OCI-LY7 (cell line): ENCODE measurements at regions not wholly inside any gene's neighbourhood (a gene's known extent, or its start where the extent isn't known, plus 50 kb on each side); places are given as distances from the start of the nearest gene placed in this dataset.

ENCODE experiments used
- BruUV-seq: library from RNA; stranded (reverse); fragments of 400-500 nt; replicated peaks from 2 replicates; lab custom pipeline; 2021; lab: Mats Ljungman, UMichigan
- CTCF ChIA-PET: fragments of 300-600 bp; sonication (Branson Sonifier 250); formaldehyde crosslinking; loops from one replicate; lab custom pipeline; 2022; ENCODE audit warnings: antibody characterized with exemption; ENCODE audit not compliant: unreplicated experiment; lab: Charles Lee
- POLR2A ChIA-PET: fragments of 300-600 bp; sonication (Branson Sonifier 250); formaldehyde crosslinking; loops from one replicate; lab custom pipeline; 2022; ENCODE audit warnings: antibody characterized with exemption; lab: Charles Lee
- DNase-seq: peaks from one replicate; pipeline ENCODE4 v3.0.0-alpha.2; 2015; ENCODE audit warnings: low spot score
- H2AFZ ChIP-seq: fragments of 200-600 bp; sonication (generic), shearing (Covaris generic); 2 replicates; pipeline ENCODE4 v1.6.1; 2014; ENCODE audit warnings: mild to moderate bottlenecking, antibody characterized with exemption, low read length, moderate library complexity
- H3K27ac ChIP-seq: fragments of 200-600 bp; sonication (generic); 2 replicates; pipeline ENCODE4 v1.5.1; 2014; ENCODE audit warnings: mixed run types, low read depth, mild to moderate bottlenecking, moderate library complexity, low read length, inconsistent platforms; ENCODE audit not compliant: poor library complexity, severe bottlenecking
- H3K36me3 ChIP-seq: fragments of 200-600 bp; sonication (generic); 2 replicates; pipeline ENCODE4 v1.6.1; 2014; ENCODE audit warnings: mild to moderate bottlenecking, antibody characterized with exemption, low read length, moderate library complexity, mixed read lengths; ENCODE audit not compliant: insufficient read depth
- H3K4me1 ChIP-seq: fragments of 200-600 bp; sonication (generic); 2 replicates; pipeline ENCODE4 v1.5.1; 2014; ENCODE audit warnings: mild to moderate bottlenecking, low read length; ENCODE audit not compliant: insufficient read depth, poor library complexity, severe bottlenecking
- H3K4me2 ChIP-seq: fragments of 200-600 bp; sonication (generic); 2 replicates; pipeline ENCODE4 v1.6.1; 2014; ENCODE audit warnings: mild to moderate bottlenecking, low read length
- H3K4me3 ChIP-seq: fragments of 200-600 bp; sonication (generic); 2 replicates; pipeline ENCODE4 v1.5.1; 2014; ENCODE audit warnings: mild to moderate bottlenecking, low read depth, low read length; ENCODE audit not compliant: poor library complexity, severe bottlenecking
- H3K79me2 ChIP-seq: fragments of 200-600 bp; sonication (generic); 2 replicates; pipeline ENCODE4 v1.6.1; 2016; ENCODE audit warnings: low read depth, mild to moderate bottlenecking, low read length, moderate library complexity, mixed read lengths; ENCODE audit not compliant: insufficient read depth
- H3K9me2 ChIP-seq: fragments of 200-600 bp; sonication (generic); 2 replicates; pipeline ENCODE4 v1.6.1; 2016; ENCODE audit warnings: mild to moderate bottlenecking, low read length, mixed read lengths; ENCODE audit not compliant: insufficient read depth
- H3K9me3 ChIP-seq: fragments of 200-600 bp; sonication (generic); 2 replicates; pipeline ENCODE4 v1.6.1; 2014; ENCODE audit warnings: mild to moderate bottlenecking, mixed run types, low read length, mixed read lengths
- H4K20me1 ChIP-seq: fragments of 200-600 bp; sonication (generic); 2 replicates; pipeline ENCODE4 v1.6.1; 2014; ENCODE audit warnings: mild to moderate bottlenecking, antibody characterized with exemption, low read length, moderate library complexity, mixed read lengths; ENCODE audit not compliant: insufficient read depth
- EZH2phosphoT487 ChIP-seq: fragments of 200-600 bp; sonication (generic); IDR thresholded peaks from 2 replicates; pipeline ENCODE4 v1.6.1; 2018; ENCODE audit warnings: low read depth, borderline replicate concordance, mild to moderate bottlenecking, mixed run types, antibody characterized with exemption, low read length, moderate library complexity, mixed read lengths
- intact Hi-C: fragments of 100-400 bp; cut with micrococcal nuclease; formaldehyde crosslinking; loops from one replicate; pipeline ENCODE4 v1.10.0; 2022; ENCODE audit not compliant: unreplicated experiment
- TF ChIP-seq, protein P1 (sequence below): fragments of 200-600 bp; sonication (generic); conservative IDR thresholded peaks from 2 replicates; pipeline ENCODE4 v1.5.1; 2014; ENCODE audit warnings: mild to moderate bottlenecking, antibody characterized with exemption, low read length, moderate library complexity, mixed read lengths

- CTCF ChIA-PET, result no interaction called here
- Histone ChIP-seq H3K36me3 (no peaks in the 10 kb centered on the region), H2AFZ (no peak overlapping the region), H3K4me2 (no peak overlapping the region), H3K9me3 (no peaks in the 10 kb centered on the region), H3K4me3 (no peak overlapping the region), H4K20me1 (no peaks in the 10 kb centered on the region), H3K27ac (no peak overlapping the region), H3K9me2 (no peaks in the 10 kb centered on the region), H3K4me1 (no peaks in the 10 kb centered on the region), H3K79me2 (no peaks in the 10 kb centered on the region)
- intact Hi-C loops, result loop anchor here (5.0 kb wide), 1 partner anchor 51 kb away; no protein-coding TSS in a partner anchor
- no peak for DNase-seq
- no TSS peak for BruUV-seq
- POLR2A ChIA-PET, result no interaction called here
- TF ChIP-seq, protein P1, sequence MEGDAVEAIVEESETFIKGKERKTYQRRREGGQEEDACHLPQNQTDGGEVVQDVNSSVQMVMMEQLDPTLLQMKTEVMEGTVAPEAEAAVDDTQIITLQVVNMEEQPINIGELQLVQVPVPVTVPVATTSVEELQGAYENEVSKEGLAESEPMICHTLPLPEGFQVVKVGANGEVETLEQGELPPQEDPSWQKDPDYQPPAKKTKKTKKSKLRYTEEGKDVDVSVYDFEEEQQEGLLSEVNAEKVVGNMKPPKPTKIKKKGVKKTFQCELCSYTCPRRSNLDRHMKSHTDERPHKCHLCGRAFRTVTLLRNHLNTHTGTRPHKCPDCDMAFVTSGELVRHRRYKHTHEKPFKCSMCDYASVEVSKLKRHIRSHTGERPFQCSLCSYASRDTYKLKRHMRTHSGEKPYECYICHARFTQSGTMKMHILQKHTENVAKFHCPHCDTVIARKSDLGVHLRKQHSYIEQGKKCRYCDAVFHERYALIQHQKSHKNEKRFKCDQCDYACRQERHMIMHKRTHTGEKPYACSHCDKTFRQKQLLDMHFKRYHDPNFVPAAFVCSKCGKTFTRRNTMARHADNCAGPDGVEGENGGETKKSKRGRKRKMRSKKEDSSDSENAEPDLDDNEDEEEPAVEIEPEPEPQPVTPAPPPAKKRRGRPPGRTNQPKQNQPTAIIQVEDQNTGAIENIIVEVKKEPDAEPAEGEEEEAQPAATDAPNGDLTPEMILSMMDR, result no peak
- TF ChIP-seq EZH2phosphoT487, result no peak
Measured at GRCh38 chr9:38176251-38176650, 107.2 kb upstream of the SHB start.

DNA sequence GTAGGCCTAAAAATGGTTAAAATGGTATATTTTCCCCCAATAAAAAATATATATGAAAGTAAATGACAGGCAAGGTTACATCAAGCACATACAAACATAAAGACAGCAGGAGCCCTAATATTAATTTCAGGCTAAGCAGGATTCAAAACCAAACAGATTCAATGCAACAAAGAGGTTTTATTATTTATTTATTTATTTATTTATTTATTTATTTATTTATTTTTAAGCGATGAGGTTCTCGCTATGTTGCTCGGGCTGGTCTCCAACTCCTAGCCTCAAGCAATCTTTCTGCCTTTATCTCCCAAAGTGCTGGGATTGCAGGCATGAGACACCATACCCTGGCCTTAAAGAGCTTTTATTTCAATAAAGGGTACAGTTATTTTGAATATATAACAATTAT is 106.4 kb upstream of the SHB start:
- BruUV-seq, result no TSS peak
- no peaks in the 10 kb centered on the region for H3K4me1 ChIP-seq
- DNase-seq, result no peak
- TF ChIP-seq, protein P1, result no peak
- TF ChIP-seq EZH2phosphoT487, result no peak
- no peak overlapping the region for H3K4me2 ChIP-seq
- H3K36me3 ChIP-seq, result no peaks in the 10 kb centered on the region
- POLR2A ChIA-PET, result interaction anchor here (0.7 kb wide), 1 partner anchor 15 kb away, joined by 4 read pairs; no protein-coding TSS in a partner anchor
- H3K27ac ChIP-seq, result no peak overlapping the region
- H3K79me2 ChIP-seq, result no peaks in the 10 kb centered on the region
- no peaks in the 10 kb centered on the region for H3K9me3 ChIP-seq
- no peaks in the 10 kb centered on the region for H4K20me1 ChIP-seq
- intact Hi-C loops, result loop anchor here (5.0 kb wide), 1 partner anchor 52 kb away; no protein-coding TSS in a partner anchor
- no peaks in the 10 kb centered on the region for H3K9me2 ChIP-seq
- no peak overlapping the region for H3K4me3 ChIP-seq
- H2AFZ ChIP-seq, result no peak overlapping the region
- CTCF ChIA-PET, result no interaction called here

- H3K9me3 ChIP-seq, result no peaks in the 10 kb centered on the region
- H2AFZ ChIP-seq, result no peak overlapping the region
- no peaks in the 10 kb centered on the region for H3K36me3 ChIP-seq
- DNase-seq, result no peak
- H3K4me3 ChIP-seq, result no peak overlapping the region
- no peak overlapping the region for H3K4me2 ChIP-seq
- no peaks in the 10 kb centered on the region for H3K9me2 ChIP-seq
- POLR2A ChIA-PET, result no interaction called here
- TF ChIP-seq, protein P1, result no peak
- no peak for TF ChIP-seq EZH2phosphoT487
- H3K27ac ChIP-seq, result no peak overlapping the region
- no peaks in the 10 kb centered on the region for H4K20me1 ChIP-seq
- no peaks in the 10 kb centered on the region for H3K79me2 ChIP-seq
- BruUV-seq, result no TSS peak
- intact Hi-C loops, result no loop called here
- H3K4me1 ChIP-seq, result no peaks in the 10 kb centered on the region
- CTCF ChIA-PET, result no interaction called here
Measured at GRCh38 chr9:38172586-38172985, 103.6 kb upstream of the SHB start.
